B cell (primary cell): ENCODE measurements at regions not wholly inside any gene's neighbourhood (a gene's known extent, or its start where the extent isn't known, plus 50 kb on each side); places are given as distances from the start of the nearest gene placed in this dataset.

Source experiments
- ATAC-seq: fragments of 200-7000 bp; cut with Tn5 transposase; one replicate; pipeline ENCODE4 v1.10.0; 2021; ENCODE audit warnings: low read depth, mild to moderate bottlenecking, moderate number of reproducible peaks, moderate library complexity
- CTCF ChIA-PET: fragments of 350-600 bp; sonication (Branson Sonifier 250); formaldehyde crosslinking; loops from one replicate; lab custom pipeline; 2021; ENCODE audit warnings: antibody characterized with exemption, inconsistent platforms; lab: Charles Lee
- POLR2A ChIA-PET: fragments of 350-600 bp; sonication (Branson Sonifier 250); formaldehyde crosslinking; loops from one replicate; lab custom pipeline; 2021; ENCODE audit warnings: antibody characterized with exemption; lab: Charles Lee
- DNase-seq: peaks from one replicate; pipeline ENCODE4 v3.0.0; 2013
- H2AFZ ChIP-seq: 2 replicates; pipeline ENCODE4 v1.6.1; 2012; ENCODE audit warnings: mild to moderate bottlenecking, low read depth, low read length; ENCODE audit not compliant: insufficient read depth, poor library complexity, severe bottlenecking
- H3K27ac ChIP-seq, 2 donors: 1 replicate in 1 of 2; 2 replicates in 1 of 2; pipeline ENCODE4 v1.5.1; 2012 to 2013; ENCODE audit warnings: low read length in 2 of 2, mild to moderate bottlenecking in 2 of 2, moderate library complexity in 1 of 2
- H3K27me3 ChIP-seq, 4 experiments: fragments of 200-600 bp in 1 of 4; sonication (generic) in 1 of 4; replicated peaks in 1 of 4; 1 replicate in 2 of 4; 2 replicates in 2 of 4; pipeline versions ENCODE4 v1.6.1 to v1.7.0; 2013 to 2016; ENCODE audit warnings: low read length in 3 of 4, mild to moderate bottlenecking in 2 of 4, mixed read lengths in 1 of 4, moderate library complexity in 1 of 4; ENCODE audit not compliant: insufficient read depth in 4 of 4, control insufficient read depth in 3 of 4; ENCODE audit errors: control extremely low read depth in 1 of 4
- H3K36me3 ChIP-seq, 2 experiments: replicated peaks in 1 of 2; 1 replicate in 1 of 2; 2 replicates in 1 of 2; pipeline versions ENCODE4 v1.6.1 to v1.7.1; 2013; ENCODE audit warnings: low read length in 1 of 2; ENCODE audit not compliant: insufficient read depth in 2 of 2, control insufficient read depth in 1 of 2; ENCODE audit errors: control extremely low read depth in 1 of 2, extremely low read depth in 1 of 2
- H3K4me1 ChIP-seq, 2 donors: fragments of 200-600 bp in 1 of 2; sonication (generic) in 1 of 2; 1 replicate in 1 of 2; 2 replicates in 1 of 2; pipeline versions ENCODE4 v1.5.1 to v1.6.1; 2013 to 2017; ENCODE audit warnings: low read length in 2 of 2; ENCODE audit not compliant: control insufficient read depth in 2 of 2, insufficient read depth in 2 of 2
- H3K4me2 ChIP-seq: replicated peaks from 2 replicates; pipeline ENCODE3; 2012; ENCODE audit warnings: mild to moderate bottlenecking, low read depth, low read length; ENCODE audit not compliant: poor library complexity, severe bottlenecking
- H3K4me3 ChIP-seq, 5 experiments: fragments of 200-600 bp in 1 of 5; sonication (generic) in 1 of 5; 1 replicate in 3 of 5; 2 replicates in 2 of 5; pipeline versions ENCODE4 v1.5.1 to v1.7.0; 2011 to 2016; ENCODE audit warnings: low read length in 4 of 5, mild to moderate bottlenecking in 4 of 5, low read depth in 2 of 5, control low read depth in 1 of 5, moderate library complexity in 1 of 5; ENCODE audit not compliant: insufficient read depth in 1 of 5; ENCODE audit errors: control extremely low read depth in 1 of 5, extremely low read depth in 1 of 5
- H3K79me2 ChIP-seq: fragments of 200-600 bp; sonication (generic); one replicate; pipeline ENCODE4 v1.6.0; 2016; ENCODE audit warnings: low read length; ENCODE audit not compliant: control insufficient read depth, insufficient read depth
- H3K9ac ChIP-seq: fragments of 200-600 bp; sonication (generic); 2 replicates; pipeline ENCODE4 v1.6.1; 2017; ENCODE audit warnings: mild to moderate bottlenecking, low read length, moderate library complexity
- H3K9me3 ChIP-seq, 3 donors: one replicate each; pipeline versions ENCODE4 v1.6.1 to v1.7.1; 2013; ENCODE audit warnings: low read length in 2 of 3; ENCODE audit not compliant: control insufficient read depth in 2 of 3, insufficient read depth in 1 of 3; ENCODE audit errors: control extremely low read depth in 1 of 3
- H4K20me1 ChIP-seq: 2 replicates; pipeline ENCODE4 v1.6.0; 2012; ENCODE audit warnings: mild to moderate bottlenecking, low read length; ENCODE audit not compliant: insufficient read depth, control insufficient read depth, poor library complexity, severe bottlenecking
- H3K27ac Mint-ChIP-seq: one replicate; pipeline ENCODE4 v1.8.0; 2021; ENCODE audit warnings: mixed read lengths
- H3K27me3 Mint-ChIP-seq: one replicate; pipeline ENCODE4 v1.8.0; 2021; ENCODE audit warnings: mixed read lengths
- H3K4me1 Mint-ChIP-seq: one replicate; pipeline ENCODE4 v1.8.0; 2021; ENCODE audit warnings: mixed read lengths
- H3K4me3 Mint-ChIP-seq: one replicate; pipeline ENCODE4 v1.8.0; 2021; ENCODE audit warnings: mixed read lengths
- H3K9me3 Mint-ChIP-seq: one replicate; pipeline ENCODE4 v1.8.0; 2022; ENCODE audit warnings: mixed read lengths; ENCODE audit not compliant: insufficient read depth
- EZH2 ChIP-seq: IDR thresholded peaks from 2 replicates; pipeline ENCODE4 v1.6.1; 2012; ENCODE audit warnings: borderline replicate concordance, low read depth, mild to moderate bottlenecking, moderate library complexity, low read length; ENCODE audit not compliant: insufficient read depth, poor library complexity, severe bottlenecking
- WGBS: methylation state at CpG from one replicate; pipeline ENCODE4 v1.1.5; 2013; ENCODE audit warnings: missing lambda C conversion rate; ENCODE audit not compliant: insufficient coverage; 5-methylcytosine and 5-hydroxymethylcytosine counted together
- intact Hi-C: fragments of 100-400 bp; cut with micrococcal nuclease; formaldehyde crosslinking; loops from one replicate; pipeline ENCODE4 v1.10.0; 2022
- TF ChIP-seq, protein P1 (sequence below): fragments of 200-600 bp; IDR thresholded peaks from one replicate; pipeline ENCODE4 v1.8.0; 2022; ENCODE audit warnings: antibody characterized with exemption, mild to moderate bottlenecking

DNA sequence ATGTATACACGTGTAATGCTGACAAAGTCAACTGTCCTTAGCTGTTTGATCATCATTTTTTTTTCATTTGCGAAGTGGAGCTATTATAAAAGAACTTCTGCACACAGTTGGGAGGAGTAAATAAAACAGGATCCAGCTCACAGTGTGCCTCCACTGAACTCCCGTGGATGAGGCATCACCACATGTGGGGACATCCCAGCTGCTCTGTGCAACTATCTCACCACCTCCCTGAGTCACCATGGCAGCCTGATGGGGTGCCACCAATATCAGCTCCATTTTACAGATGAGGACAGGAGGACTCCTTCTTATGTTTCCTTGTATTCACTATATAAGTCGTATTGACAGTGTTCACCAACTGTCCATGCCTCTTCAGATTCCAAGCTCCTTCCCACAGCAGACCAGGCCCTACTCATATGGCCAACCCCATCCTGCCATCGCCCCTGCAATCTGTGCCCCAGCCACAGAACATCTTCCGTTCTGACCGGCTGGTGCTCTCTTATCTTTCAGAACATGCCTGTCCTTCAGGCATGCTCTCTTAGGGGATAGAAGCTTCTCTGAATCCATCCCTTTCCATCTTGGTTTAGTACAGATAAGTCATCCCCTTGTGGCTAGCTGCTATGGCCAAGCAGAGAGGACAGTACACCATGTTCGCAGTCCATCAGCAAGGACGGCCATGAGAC, 288.1 kb downstream of the RNF144A start:
- no peaks in the 10 kb centered on the region for H3K9me3 ChIP-seq
- H3K27me3 ChIP-seq: no peaks in the 10 kb centered on the region
- ChIA-PET CTCF (interaction anchor here (0.8 kb wide), 1 partner anchor 23 kb away, joined by 4 read pairs; no protein-coding TSS in a partner anchor), POLR2A (no interaction called here)
- H4K20me1 ChIP-seq: no peaks in the 10 kb centered on the region
- WGBS: 93% methylated on average over 7 of the region's 9 CpGs
- Mint-ChIP-seq H3K27ac (no peak overlapping the region), H3K9me3 (no peaks in the 10 kb centered on the region), H3K27me3 (peaks cover 2% of the 10 kb centered on the region), H3K4me1 (no peaks in the 10 kb centered on the region), H3K4me3 (no peak overlapping the region)
- DNase-seq (no peak), ATAC-seq (no peak)
- TF ChIP-seq, protein P1, sequence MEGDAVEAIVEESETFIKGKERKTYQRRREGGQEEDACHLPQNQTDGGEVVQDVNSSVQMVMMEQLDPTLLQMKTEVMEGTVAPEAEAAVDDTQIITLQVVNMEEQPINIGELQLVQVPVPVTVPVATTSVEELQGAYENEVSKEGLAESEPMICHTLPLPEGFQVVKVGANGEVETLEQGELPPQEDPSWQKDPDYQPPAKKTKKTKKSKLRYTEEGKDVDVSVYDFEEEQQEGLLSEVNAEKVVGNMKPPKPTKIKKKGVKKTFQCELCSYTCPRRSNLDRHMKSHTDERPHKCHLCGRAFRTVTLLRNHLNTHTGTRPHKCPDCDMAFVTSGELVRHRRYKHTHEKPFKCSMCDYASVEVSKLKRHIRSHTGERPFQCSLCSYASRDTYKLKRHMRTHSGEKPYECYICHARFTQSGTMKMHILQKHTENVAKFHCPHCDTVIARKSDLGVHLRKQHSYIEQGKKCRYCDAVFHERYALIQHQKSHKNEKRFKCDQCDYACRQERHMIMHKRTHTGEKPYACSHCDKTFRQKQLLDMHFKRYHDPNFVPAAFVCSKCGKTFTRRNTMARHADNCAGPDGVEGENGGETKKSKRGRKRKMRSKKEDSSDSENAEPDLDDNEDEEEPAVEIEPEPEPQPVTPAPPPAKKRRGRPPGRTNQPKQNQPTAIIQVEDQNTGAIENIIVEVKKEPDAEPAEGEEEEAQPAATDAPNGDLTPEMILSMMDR: no peak
- TF ChIP-seq EZH2: no peak
- no peaks in the 10 kb centered on the region for H3K36me3 ChIP-seq
- H3K27ac ChIP-seq: no peak overlapping the region
- H3K4me1 ChIP-seq: no peaks in the 10 kb centered on the region
- no peaks in the 10 kb centered on the region for H3K79me2 ChIP-seq
- H2AFZ ChIP-seq: no peak overlapping the region
- H3K4me2 ChIP-seq: no peak overlapping the region
- H3K4me3 ChIP-seq: no peak overlapping the region
- intact Hi-C loops: no loop called here
- no peak overlapping the region for H3K9ac ChIP-seq

DNA sequence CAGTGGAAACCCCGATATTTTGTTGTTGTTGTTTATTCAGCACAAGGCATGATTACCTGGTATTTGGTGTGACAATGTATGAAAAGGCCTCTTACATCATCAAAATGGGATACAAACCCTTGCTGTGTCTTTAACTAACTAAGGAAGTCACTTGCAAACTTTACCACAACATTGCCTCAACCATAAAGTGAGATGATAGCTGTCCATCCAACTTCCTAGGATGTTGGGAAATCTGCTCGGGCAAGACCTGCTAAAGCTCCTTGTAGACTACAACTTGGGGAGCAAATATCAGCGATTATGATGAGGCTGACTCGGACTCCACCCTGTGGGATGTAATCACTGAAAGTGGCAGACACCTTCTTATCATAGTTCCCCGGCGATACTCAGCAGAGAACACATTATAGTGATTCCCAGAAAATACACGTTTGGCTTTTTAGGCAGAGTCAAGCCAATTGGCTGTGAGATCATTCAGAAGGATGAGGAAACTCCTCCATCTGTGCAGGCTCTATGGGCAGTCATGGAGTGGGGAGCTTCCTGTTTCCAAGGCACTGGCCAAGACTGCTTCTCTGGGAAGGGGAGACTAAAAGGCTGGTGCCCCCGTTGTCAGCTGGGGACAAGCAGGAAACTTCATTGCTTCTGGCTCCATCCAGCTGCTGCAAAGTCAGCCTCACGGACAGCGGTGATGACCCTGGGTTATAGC, 289.0 kb downstream of the RNF144A start:
- Histone ChIP-seq H3K4me3 (no peak overlapping the region), H2AFZ (no peak overlapping the region), H3K9me3 (no peaks in the 10 kb centered on the region), H3K4me1 (no peaks in the 10 kb centered on the region), H3K4me2 (no peak overlapping the region), H3K27ac (no peak overlapping the region), H3K79me2 (no peaks in the 10 kb centered on the region), H3K36me3 (no peaks in the 10 kb centered on the region), H3K27me3 (no peaks in the 10 kb centered on the region), H4K20me1 (no peaks in the 10 kb centered on the region), H3K9ac (no peak overlapping the region)
- TF ChIP-seq EZH2: no peak
- TF ChIP-seq, protein P1: no peak
- Mint-ChIP-seq H3K4me3 (no peak overlapping the region), H3K4me1 (no peaks in the 10 kb centered on the region), H3K27ac (no peak overlapping the region), H3K27me3 (no peaks in the 10 kb centered on the region), H3K9me3 (no peaks in the 10 kb centered on the region)
- WGBS: 76% methylated on average over 3 of the region's 10 CpGs
- intact Hi-C loops: no loop called here
- POLR2A ChIA-PET: no interaction called here
- DNase-seq (no peak), ATAC-seq (no peak)
- CTCF ChIA-PET: no interaction called here
